ENCODE measurements at regions not wholly inside any gene's neighbourhood (a gene's known extent, or its start where the extent isn't known, plus 50 kb on each side); places are given as distances from the start of the nearest gene placed in this dataset.

- no peak for ATAC-seq
- WGBS, 3 donors = 47 to 72% (median 57%) methylated on average over 3 of the region's 3 CpGs
These were observed 159.9 kb downstream of the BARD1 start for GRCh38 chr2:214649440-214650205.

GRCh38 chr2:214648520-214648919, 161.0 kb downstream of the BARD1 start:
- ATAC-seq (no peak), DNase-seq (no peak)
- no peaks in the 10 kb centered on the region for H3K4me1 ChIP-seq
- H3K36me3 ChIP-seq (ENCODE audit: insufficient read depth in 1 of 2, low read depth in 1 of 2) = no peaks in the 10 kb centered on the region
- no peak overlapping the region for H3K27ac ChIP-seq
- 54 to 69% (median 56%) methylated on average over 2 of the region's 2 CpGs for WGBS, 3 donors
- no peak for TF ChIP-seq CTCF (IDR thresholded peaks at IDR 0.05)
- H3K9me3 ChIP-seq = no peaks in the 10 kb centered on the region
- intact Hi-C loops (cut with DNase I) = no loop called here
- H3K4me3 ChIP-seq = no peak overlapping the region
- H3K27me3 ChIP-seq (ENCODE audit: insufficient read depth in 3 of 3, low read length in 2 of 3) = no peaks in the 10 kb centered on the region

More at GRCh38 chr2:214649440-214650205, 159.9 kb downstream of the BARD1 start:
- Histone ChIP-seq H3K27me3 (ENCODE audit: insufficient read depth in 3 of 3, low read length in 2 of 3) (no peaks in the 10 kb centered on the region), H3K9me3 (no peaks in the 10 kb centered on the region), H3K27ac (no peak overlapping the region), H3K4me1 (no peaks in the 10 kb centered on the region), H3K36me3 (ENCODE audit: insufficient read depth in 1 of 2, low read depth in 1 of 2) (no peaks in the 10 kb centered on the region), H3K4me3 (no peak overlapping the region)
- intact Hi-C loops (cut with DNase I) = no loop called here
- no peak for TF ChIP-seq CTCF (IDR thresholded peaks at IDR 0.05)
- DNase-seq = no peak

- Histone ChIP-seq H3K27ac (no peak overlapping the region), H3K4me3 (no peak overlapping the region), H3K27me3 (ENCODE audit: insufficient read depth in 3 of 3, low read length in 2 of 3) (no peaks in the 10 kb centered on the region), H3K36me3 (ENCODE audit: insufficient read depth in 1 of 2, low read depth in 1 of 2) (no peaks in the 10 kb centered on the region), H3K4me1 (no peaks in the 10 kb centered on the region), H3K9me3 (no peaks in the 10 kb centered on the region)
- no peak for TF ChIP-seq CTCF (IDR thresholded peaks at IDR 0.05)
- no peak for DNase-seq
- intact Hi-C loops (cut with DNase I) = no loop called here
- 32 to 35% (median 35%) methylated on average over 2 of the region's 2 CpGs for WGBS, 3 donors
- ATAC-seq = no peak
These were observed 178.1 kb downstream of the BARD1 start for GRCh38 chr2:214631406-214631805.

- DNase-seq (no peak), ATAC-seq (no peak)
- H3K27me3 ChIP-seq (ENCODE audit: insufficient read depth in 3 of 3, low read length in 2 of 3) = no peaks in the 10 kb centered on the region
- H3K27ac ChIP-seq = no peak overlapping the region
- WGBS, 3 donors = 54 to 55% (median 54%) methylated on average over 3 of the region's 3 CpGs
- no peak overlapping the region for H3K4me3 ChIP-seq
- no peaks in the 10 kb centered on the region for H3K4me1 ChIP-seq
- TF ChIP-seq CTCF (IDR thresholded peaks at IDR 0.05) = no peak
- intact Hi-C loops (cut with DNase I) = no loop called here
- no peaks in the 10 kb centered on the region for H3K36me3 ChIP-seq (ENCODE audit: insufficient read depth in 1 of 2, low read depth in 1 of 2)
- no peaks in the 10 kb centered on the region for H3K9me3 ChIP-seq
These were observed 179.0 kb downstream of the BARD1 start for GRCh38 chr2:214630402-214631045.

All from psoas muscle (tissue), 7 donors.